HL-60 (cell line): ENCODE measurements at regions not wholly inside any gene's neighbourhood (a gene's known extent, or its start where the extent isn't known, plus 50 kb on each side); places are given as distances from the start of the nearest gene placed in this dataset.

Experiments
- DNase-seq, 2 experiments: peaks; one replicate each; pipeline ENCODE4 v3.0.0-alpha.2; 2010 to 2020; ENCODE audit warnings: low read depth in 1 of 2, low spot score in 1 of 2
- H3K27ac ChIP-seq: fragments of 250-450 bp; sonication (Bioruptor Pico); replicated peaks from 2 replicates; pipeline ENCODE4 v1.5.1; 2020; ENCODE audit warnings: mild to moderate bottlenecking, moderate library complexity
- H3K27me3 ChIP-seq: fragments of 250-450 bp; sonication (Bioruptor Pico); 2 replicates; pipeline ENCODE4 v1.5.1; 2021; ENCODE audit warnings: mild to moderate bottlenecking, moderate library complexity; ENCODE audit not compliant: insufficient read depth, poor library complexity, severe bottlenecking
- H3K4me3 ChIP-seq: replicated peaks from 2 replicates; pipeline ENCODE4 v1.5.1; 2011; ENCODE audit warnings: mild to moderate bottlenecking, control low read depth, low read length; ENCODE audit not compliant: insufficient read depth
- CTCF ChIP-seq: IDR thresholded peaks from one replicate; pipeline ENCODE4 v1.5.1; 2011; ENCODE audit warnings: low read length, control low read depth, inconsistent platforms; ENCODE audit not compliant: insufficient read depth
- GABPA ChIP-seq: IDR thresholded peaks from 2 replicates; pipeline ENCODE4 v1.6.1; 2012; ENCODE audit warnings: low read depth
- POLR2AphosphoS5 ChIP-seq: IDR thresholded peaks from 2 replicates; pipeline ENCODE4 v1.6.1; 2012; ENCODE audit warnings: low read depth
- REST ChIP-seq: IDR thresholded peaks from 2 replicates; pipeline ENCODE4 v1.6.1; 2012; ENCODE audit warnings: low read depth; ENCODE audit not compliant: insufficient replicate concordance
- SPI1 ChIP-seq: IDR thresholded peaks from 2 replicates; pipeline ENCODE4 v1.6.1; 2012; ENCODE audit warnings: low read depth, mild to moderate bottlenecking, borderline replicate concordance

GRCh38 chr9:7907551-7908337 is 108.2 kb upstream of the DMAC1 start:
- TF ChIP-seq GABPA (no peak), POLR2AphosphoS5 (no peak), CTCF (no peak), SPI1 (no peak), REST (no peak)
- Histone ChIP-seq H3K27me3 (no peaks in the 10 kb centered on the region), H3K27ac (no peak overlapping the region), H3K4me3 (no peak overlapping the region)
- no peak for DNase-seq

- H3K4me3 ChIP-seq = no peak overlapping the region
- DNase-seq = no peak
- H3K27ac ChIP-seq = no peak overlapping the region
- H3K27me3 ChIP-seq = no peaks in the 10 kb centered on the region
- TF ChIP-seq GABPA (no peak), CTCF (no peak), SPI1 (no peak), POLR2AphosphoS5 (no peak), REST (no peak)
Measured at GRCh38 chr9:7906783-7907550, 107.4 kb upstream of the DMAC1 start.

GRCh38 chr9:7901621-7902020 is 102.0 kb upstream of the DMAC1 start:
- TF ChIP-seq SPI1 (no peak), CTCF (no peak), GABPA (no peak), POLR2AphosphoS5 (no peak), REST (no peak)
- Histone ChIP-seq H3K27me3 (no peaks in the 10 kb centered on the region), H3K4me3 (no peak overlapping the region), H3K27ac (no peak overlapping the region)
- no peak for DNase-seq
